ENCODE measurements at regions not wholly inside any gene's neighbourhood (a gene's known extent, or its start where the extent isn't known, plus 50 kb on each side); places are given as distances from the start of the nearest gene placed in this dataset.

DNA sequence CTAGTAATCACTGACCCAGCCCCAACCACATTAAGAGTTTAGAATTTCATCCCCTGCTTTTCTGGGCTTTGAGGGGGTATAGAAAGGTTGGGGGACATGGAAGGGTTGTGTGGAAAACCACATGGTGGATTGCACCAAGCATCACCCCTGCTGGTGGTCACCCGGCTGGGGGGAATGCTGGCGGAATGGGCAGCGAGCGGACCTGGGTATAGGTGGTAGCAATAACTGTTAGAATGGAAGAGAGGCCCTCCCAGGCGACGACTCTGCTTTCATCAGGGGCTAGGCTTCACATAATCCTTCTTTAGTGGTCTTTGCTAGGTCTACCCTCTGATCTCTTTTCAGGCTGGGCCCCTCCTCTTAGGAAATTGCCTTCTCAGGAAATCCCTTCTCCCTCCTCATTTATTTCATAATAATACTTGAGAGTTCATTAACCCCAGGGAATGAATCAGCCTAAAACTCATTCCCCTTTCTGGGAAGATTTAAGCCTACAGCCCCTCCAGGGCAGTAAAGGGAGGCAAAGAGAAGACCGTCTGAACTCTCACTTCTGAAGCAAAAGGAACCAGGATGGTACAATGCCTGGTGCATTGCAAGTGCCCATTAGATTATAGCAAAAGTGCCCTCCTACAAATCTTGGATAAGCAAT, 90.7 kb upstream of the LEP start:
- ChIA-PET RAD21 (ENCODE audit: unreplicated experiment) (interaction anchor here (0.8 kb wide), 1 partner anchor 54 kb away, joined by 3 read pairs; no protein-coding TSS in a partner anchor), CTCF (interaction anchor here (0.6 kb wide), 1 partner anchor 329 kb away, joined by 4 read pairs; no protein-coding TSS in a partner anchor), SMC1A (ENCODE audit: uncharacterized antibody, unreplicated experiment) (interaction anchor here (0.6 kb wide), 1 partner anchor 389 kb away, joined by 3 read pairs; no protein-coding TSS in a partner anchor), POLR2A (no interaction called here)
- 77% methylated on average over 4 of the region's 7 CpGs for WGBS (ENCODE audit: insufficient coverage, insufficient replicate concordance, low lambda C conversion rate, missing lambda C conversion rate)
- BruUV-seq (replicated peaks) = no TSS peak
- Histone ChIP-seq H3K4me2 (ENCODE audit: control insufficient read depth, insufficient read depth) (no peak overlapping the region), H2AFZ (ENCODE audit: control insufficient read depth, low read depth, low read length) (no peak overlapping the region), H3K4me1 (ENCODE audit: control insufficient read depth, insufficient read depth, low read length) (no peaks in the 10 kb centered on the region), H3K9ac (ENCODE audit: control insufficient read depth, insufficient read depth, low read length) (no peak overlapping the region), H3K9me3 (replicated peaks; ENCODE audit: control insufficient read depth, insufficient read depth, low read length) (no peaks in the 10 kb centered on the region), H3K4me3 (no peak overlapping the region), H3K27me3 (replicated peaks in 1 of 2; ENCODE audit: control insufficient read depth in 2 of 2, insufficient read depth in 2 of 2, low read length in 1 of 2) (peaks cover 0 to 5% of the 10 kb centered on the region in 2 experiments; a peak in 3 of 4 replicates), H3K36me3 (ENCODE audit: control insufficient read depth in 2 of 2, insufficient read depth in 2 of 2, low read length in 1 of 2) (no peaks in the 10 kb centered on the region), H4K20me1 (ENCODE audit: control insufficient read depth, insufficient read depth) (no peaks in the 10 kb centered on the region), H3K79me2 (ENCODE audit: control insufficient read depth, insufficient read depth, low read length) (no peaks in the 10 kb centered on the region), H3K27ac (ENCODE audit: control insufficient read depth, insufficient read depth) (no peak overlapping the region)
- in situ Hi-C loops (cut with MboI) = no loop called here
- TF ChIP-seq PRDM15 (CRISPR knock-in tag; IDR thresholded peaks at IDR 0.05) = no peak
- no peak for TF ChIP-seq ASH2L (IDR thresholded peaks at IDR 0.05; ENCODE audit: borderline replicate concordance, low read depth)
- TF ChIP-seq FOS (IDR thresholded peaks at IDR 0.05; ENCODE audit: borderline replicate concordance, extremely low read depth, insufficient read length) = no peak
- TF ChIP-seq NR2C1 (IDR thresholded peaks at IDR 0.05) = no peak
- DNase-seq (ENCODE audit: low read depth, low spot score) (no peak), FAIRE-seq (no peak), ATAC-seq (no peak)
- intact Hi-C loops (cut with micrococcal nuclease; ENCODE audit: unreplicated experiment) = no loop called here
